ENCODE measurements at regions not wholly inside any gene's neighbourhood (a gene's known extent, or its start where the extent isn't known, plus 50 kb on each side); places are given as distances from the start of the nearest gene placed in this dataset.
"Not testable (repeated sequence)": the region's sequence is repeated elsewhere in the genome, so short reads cannot be mapped to it uniquely, and the experiment has no call there.

DNA sequence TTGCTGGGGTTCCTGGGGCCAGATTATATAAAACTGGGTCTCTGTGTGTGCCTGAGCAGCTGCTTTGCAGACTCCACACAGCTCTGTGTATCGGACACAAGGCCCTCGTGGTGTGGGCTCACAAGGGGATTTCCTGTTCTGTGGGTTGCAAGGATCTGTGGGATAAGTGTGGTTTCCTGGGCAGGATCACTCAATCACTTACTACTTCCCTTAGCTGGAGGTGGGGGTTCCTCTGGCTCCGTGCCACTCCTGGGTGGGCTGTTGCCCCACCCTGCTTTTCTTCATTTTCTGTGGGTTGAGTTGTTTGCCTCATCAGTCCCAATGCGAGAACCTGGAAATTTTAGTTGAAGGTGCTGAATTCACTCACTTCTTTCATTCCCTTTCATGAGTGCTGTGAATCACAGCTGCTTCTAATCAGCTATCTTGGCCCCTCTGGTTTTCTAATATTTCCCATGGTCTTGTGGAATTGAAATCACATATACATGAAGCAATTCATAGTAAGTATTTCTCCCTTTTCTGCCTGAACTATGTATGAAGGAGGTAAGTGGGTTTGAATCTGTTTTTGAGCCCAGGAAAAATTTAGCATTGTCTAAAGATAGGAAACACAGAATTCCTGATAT, 196.3 kb downstream of the DCDC2C start:
- DNase-seq (ENCODE audit: low read depth in 2 of 3, low spot score in 2 of 3) = no peak

DNA sequence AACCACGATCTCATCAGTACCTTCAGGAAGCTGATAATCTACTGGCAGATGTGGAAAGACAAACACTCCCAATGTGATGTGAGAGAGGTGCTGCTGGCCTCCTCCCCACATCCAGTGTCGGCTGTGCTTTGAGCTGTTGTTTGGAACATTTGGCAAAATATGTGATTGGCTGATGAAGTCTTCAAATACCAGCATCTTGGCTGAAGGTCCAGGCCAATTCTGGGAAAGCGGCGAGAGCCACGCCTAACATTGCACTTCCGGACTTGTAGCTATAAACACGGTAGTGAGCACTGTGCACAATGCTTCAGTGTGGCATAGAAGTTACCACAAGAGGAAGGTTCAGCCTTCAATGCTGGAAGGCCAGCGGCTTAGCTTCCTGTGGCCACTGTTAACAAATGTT, 198.8 kb downstream of the DCDC2C start:
- no peak for DNase-seq (ENCODE audit: low read depth in 2 of 3, low spot score in 2 of 3)

DNA sequence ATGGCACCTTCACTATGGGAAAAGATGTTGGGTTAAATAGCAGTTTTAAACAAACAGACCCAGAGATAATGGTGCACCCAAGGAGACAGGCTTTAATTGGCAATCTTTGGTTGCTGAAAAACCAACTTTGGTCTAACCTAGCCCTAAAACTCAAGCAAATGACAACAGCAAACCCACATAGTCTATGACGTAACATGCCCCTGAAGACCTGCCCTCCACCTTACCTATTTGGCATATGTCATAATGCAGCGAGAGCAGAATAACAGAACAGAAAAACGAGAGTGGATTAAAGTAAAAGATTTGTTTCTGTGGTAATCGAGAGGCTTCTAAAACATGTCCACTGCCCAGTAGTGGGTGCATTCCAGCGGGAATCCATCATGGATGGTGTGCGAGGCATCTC, 200.7 kb downstream of the DCDC2C start:
- no peak for DNase-seq (ENCODE audit: low read depth in 2 of 3, low spot score in 2 of 3)

DNA sequence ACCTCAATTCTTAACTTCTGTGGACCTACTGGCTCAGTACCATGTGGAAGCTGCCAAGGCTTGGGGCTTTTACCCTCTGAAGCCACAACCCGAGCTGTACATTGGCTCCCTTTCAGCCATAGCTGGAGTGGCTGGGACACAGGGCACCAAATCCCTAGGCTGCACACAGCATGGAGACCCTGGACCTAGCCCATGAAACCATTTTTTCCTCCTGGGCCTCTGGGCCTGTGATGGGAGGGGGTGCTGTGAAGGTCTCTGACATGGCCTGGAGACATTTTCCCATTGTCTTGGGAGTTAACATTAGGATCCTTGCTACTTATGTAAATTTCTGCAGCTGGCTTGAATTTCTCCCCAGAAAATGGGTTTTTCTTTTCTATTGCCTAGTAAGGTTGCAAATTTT, 205.1 kb downstream of the DCDC2C start:
- not testable (repeated sequence) for DNase-seq (ENCODE audit: low read depth in 2 of 3, low spot score in 2 of 3)

DNA sequence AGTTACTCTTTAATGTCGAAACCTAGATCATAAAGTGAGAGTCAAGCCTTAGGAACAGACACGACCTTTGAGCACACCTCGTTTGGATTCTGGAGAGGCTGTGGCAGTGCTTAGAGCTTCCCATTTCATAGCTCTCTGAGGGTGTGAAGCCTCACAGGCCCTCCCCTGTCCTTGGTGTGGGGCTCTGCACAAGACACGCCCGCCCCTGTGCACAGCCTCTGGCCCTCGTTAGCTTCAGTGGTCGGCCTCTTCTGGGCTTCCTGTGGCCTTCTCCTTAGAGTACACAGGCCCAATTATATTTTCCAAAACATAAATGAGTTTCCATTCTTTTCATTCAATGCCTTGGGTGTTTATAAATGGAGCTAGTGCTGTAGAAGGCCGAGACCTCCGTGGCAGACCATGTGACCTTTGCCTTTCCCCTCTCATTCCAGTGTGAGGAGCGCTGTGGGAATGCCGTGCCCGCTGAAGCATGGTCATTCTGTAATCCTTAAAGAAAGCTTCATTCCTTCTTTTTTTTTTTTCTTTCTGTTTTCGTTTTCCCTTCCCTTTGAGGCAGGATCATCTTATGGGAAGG, 208.6 kb downstream of the DCDC2C start:
- DNase-seq (ENCODE audit: low read depth in 2 of 3, low spot score in 2 of 3) = no peak

DNA sequence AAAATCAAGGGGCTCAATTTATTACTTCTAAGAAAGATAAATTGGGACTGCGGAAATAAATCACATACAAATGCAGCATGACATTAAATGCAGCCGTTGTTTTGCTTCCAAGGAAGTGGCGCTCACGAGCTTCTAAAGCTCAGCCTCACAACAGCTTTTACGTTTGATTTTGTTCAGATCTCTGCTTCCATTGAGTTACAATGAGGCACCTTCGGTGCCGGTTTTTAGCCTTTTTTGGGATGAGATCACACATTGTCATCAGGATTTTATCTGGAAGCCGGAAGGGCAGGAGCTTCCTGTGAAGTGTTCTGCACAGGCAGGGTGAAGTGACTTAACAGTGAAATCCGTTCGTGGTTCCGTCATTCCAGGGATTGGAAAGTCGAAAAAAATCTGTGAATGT, 209.8 kb downstream of the DCDC2C start:
- no peak for DNase-seq (ENCODE audit: low read depth in 2 of 3, low spot score in 2 of 3)

DNA sequence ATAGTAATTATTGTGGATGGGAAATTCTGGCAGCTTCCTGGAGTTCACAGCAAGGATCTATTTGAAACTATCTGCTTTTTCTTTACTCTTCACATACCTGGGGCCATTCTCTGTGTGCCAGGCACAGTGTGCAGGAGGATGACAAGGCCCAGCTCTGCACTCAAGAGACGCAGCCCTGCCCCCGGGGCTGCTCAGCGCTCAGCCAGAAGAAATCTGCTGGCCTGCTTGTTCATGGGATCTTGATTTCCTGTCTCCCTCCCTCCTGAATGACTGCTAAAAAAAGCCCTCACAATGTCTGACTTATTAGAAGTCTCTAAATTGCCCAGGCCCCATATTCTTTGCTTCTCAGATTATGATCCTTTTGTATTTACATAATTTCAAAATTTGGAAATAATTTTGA, 210.9 kb downstream of the DCDC2C start:
- no peak for DNase-seq (ENCODE audit: low read depth in 2 of 3, low spot score in 2 of 3)

DNA sequence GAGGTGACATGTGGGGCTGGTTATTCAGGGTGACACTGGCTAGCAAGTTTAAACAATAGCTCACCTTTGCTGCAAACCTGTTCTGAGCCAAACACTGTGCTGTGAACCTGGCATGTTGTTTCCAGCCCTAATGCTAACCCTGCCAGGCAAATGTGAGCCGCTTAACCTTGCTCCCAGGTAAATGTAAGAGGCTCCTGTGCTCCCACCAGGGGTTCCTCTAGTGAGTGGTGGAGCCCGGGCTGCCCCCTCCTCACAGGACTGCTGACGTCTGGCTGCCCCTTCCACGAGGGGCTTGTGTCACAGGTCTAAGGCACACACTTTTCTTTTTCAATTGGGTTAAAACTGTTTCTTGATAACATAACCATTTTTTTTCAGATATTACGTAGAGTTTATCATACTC, 223.7 kb downstream of the DCDC2C start:
- no peak for DNase-seq (ENCODE audit: low read depth in 2 of 3, low spot score in 2 of 3)

DNA sequence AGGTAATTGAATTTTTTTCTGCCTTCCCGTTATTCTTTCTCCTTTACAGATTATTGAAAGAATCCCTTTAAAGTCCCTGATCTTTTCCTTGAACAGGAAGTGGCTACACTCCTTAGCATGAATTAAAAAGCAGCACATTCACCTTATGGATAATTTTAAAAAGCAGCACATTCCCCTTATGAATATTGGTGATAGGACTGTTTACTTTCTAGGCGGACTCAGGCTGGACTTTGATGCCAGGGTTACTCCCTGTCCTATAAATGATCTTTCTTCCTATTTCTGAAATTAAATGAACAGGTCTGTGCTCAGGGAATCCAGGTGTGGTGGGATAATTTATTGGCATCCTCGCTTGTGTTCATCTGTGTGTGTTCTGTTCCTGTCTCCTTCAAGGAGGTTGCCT, 226.0 kb downstream of the DCDC2C start:
- no peak for DNase-seq (ENCODE audit: low read depth in 2 of 3, low spot score in 2 of 3)

DNA sequence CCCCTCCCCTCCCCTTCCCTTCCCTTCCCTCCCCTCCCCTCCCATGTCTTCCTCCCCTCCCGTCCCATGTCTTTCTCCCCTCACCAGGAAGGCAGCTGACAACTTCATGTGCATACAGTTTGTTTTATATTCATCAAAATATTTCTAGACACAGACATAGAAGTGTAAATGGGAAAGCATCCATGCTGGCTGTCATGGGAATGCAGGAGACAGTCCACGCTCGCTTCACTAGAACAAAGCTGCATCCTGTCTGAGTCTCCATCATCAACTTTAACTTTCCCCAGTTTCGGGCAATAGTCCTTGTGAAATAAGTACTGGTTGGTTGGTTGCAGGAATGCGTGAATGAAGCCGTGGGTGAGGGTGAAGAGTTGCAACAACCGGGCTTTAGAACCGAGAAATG, 226.9 kb downstream of the DCDC2C start:
- DNase-seq (ENCODE audit: low read depth in 2 of 3, low spot score in 2 of 3) = no peak

DNA sequence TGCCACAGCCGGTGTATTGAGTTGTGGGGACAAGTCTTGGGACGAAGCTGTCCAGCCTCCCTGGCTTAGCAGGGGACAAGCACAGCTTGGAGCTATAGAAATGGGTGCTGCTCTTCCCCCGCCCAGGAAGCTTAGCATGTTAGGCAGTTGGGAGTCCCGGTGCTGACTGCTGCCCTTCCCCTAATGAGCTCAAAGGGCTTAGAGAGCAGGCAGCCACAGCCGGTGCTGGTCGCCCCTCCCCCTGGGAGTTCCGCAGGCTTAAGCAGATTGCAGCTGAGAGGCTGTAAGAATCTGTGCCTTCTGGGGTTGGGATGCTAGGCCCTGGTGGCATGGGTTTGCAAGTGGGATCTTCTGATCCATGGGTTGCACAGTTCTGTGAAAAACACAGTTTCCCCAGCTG, 237.3 kb downstream of the DCDC2C start:
- no peak for DNase-seq (ENCODE audit: low read depth in 2 of 3, low spot score in 2 of 3)

DNA sequence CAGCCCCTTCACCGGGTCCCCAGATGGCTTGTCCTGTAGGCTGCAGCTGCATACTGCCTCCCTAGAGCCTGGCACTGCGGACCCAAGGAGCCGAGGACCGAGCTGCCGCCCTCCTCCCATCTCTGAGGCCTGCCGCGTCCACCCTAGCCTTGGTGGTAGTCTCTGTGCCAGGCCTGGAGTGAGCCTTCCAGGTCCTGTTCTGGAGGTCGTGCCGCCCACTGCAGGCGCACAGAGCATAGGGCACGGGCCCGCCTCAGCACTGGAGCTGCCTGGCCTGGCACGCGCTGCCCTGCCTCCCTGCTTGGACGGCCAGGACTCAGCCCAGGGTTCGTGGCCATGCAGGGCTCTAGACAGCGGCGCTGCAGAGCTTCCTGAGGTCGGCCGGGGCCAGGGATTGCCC, 239.5 kb downstream of the DCDC2C start:
- DNase-seq (ENCODE audit: low read depth in 2 of 3, low spot score in 2 of 3) = no peak

DNA sequence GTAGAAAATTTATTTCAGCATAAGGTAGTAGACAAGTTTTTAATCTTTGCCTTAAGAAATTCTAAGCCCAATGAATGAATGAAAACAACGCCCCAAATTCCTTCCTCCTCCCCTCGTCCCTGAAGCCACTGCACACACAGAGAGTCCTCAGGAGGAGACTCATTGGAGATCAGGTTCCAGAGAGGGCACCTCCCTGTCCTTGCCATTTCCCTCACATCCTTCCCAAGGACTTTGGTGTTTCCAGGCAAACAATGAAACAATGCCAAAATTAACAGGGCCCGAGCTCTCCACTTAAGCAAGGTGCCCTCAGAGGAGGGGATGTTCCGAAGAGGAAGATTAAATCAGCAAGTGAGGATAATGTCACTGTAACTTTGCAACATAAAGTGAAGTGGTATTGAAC, 240.7 kb downstream of the DCDC2C start:
- no peak for DNase-seq (ENCODE audit: low read depth in 2 of 3, low spot score in 2 of 3)

DNA sequence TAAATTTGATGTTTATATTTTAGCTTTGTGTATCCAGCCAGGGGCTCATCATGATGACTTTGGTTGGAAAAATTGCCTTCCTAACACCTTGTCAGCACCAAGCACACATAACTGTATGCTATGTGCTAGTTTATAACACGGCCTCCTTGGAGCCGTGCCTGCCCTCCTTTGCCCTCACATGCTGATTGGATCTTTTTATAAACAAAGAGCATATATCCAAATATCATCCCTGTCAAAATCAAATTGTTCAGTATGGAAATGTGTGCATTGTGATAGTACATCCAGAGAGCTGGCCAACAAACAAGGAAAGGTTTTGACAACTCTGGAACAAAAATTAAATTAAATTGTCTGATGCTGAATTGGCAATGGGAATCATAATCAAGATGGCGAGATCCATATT, 241.5 kb downstream of the DCDC2C start:
- DNase-seq (ENCODE audit: low read depth in 2 of 3, low spot score in 2 of 3) = no peak

DNA sequence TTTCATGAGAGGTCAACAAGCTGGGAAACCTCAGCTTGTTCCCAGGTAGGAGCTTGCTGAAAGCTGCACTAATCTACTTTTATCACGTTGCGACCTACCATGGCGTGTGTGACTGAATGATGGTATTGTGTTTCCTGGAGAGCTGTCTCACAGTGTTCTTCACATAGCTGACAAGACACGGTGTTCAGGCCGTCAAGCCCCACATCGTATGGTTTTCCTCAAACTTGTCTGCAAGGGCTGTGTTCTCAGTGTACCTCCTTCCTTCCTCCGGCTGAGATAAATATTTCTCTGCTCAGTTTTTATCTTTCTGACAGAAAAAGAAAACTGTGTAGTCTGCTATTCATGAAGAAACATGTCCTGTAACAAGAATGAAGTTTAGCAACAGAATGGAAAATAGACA, 244.8 kb downstream of the DCDC2C start:
- DNase-seq (ENCODE audit: low read depth in 2 of 3, low spot score in 2 of 3) = no peak

DNA sequence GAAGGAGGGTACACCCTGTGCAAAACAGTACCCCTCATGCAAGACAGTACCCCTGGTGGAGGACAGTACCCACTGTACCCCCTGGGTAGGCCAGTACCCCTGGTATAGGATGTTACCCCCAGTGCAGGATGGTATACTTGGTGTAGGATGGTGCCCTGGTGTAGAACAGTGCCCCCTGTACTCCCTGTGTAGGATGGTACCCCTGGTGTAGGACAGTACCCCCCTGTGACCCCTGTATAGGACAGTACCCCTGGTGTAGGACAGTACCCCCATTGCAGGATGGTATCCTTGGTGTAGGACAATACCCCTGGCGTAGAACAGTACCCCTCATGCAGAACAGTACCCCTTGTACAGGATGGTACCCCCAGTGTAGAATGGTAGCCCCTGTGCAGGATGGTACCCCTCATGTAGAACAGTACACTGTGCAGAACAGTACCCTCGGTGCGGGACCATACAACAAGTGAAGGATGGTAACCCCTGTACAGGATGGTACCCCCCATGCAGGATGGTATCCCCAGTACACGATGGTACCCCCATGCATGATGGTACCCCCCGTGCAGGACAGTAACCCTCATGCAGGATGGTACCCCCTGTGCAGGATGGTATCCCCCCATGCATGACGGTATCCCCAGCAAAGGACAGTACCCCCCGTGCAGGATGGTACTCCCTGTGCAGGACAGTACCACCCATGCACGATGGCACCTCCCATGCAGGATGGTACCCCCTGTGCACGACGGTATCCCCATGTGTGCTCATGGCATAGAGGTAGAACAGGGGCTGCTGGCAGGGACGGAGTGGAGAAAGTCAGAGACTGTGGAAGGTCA, 248.0 kb downstream of the DCDC2C start:
- DNase-seq (ENCODE audit: low read depth in 2 of 3, low spot score in 2 of 3) = no peak

DNA sequence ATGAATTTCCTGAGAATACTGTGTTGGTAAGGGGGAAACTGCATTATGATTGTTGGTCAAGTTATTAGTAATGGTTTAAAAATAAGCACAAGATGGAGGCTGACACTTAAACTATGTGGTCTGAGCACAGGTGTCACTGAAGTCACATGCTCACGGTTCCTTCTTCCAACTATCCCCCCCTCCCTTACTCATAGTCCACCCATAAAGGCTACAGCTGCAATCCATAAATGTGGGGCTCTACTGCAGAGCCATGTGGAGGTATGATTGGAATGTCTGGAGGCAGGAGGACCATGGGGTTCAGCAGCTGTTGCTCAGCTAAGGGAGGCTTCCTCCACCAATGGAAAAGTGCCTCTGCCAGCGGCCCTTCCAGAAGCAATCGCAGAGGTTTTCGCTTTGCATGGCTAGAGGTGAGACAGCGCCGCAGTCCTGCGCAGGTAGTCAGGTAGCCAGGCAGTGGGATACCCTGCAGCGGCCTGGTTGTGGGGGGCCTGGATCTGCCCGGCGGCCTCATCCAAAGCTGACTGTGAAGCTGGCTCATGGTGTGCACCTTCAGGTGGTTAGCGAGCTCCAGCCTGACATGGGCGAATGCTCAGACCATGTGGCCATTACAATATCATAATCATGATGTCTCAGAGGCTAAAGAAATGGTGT, 249.6 kb downstream of the DCDC2C start:
- no peak for DNase-seq (ENCODE audit: low read depth in 2 of 3, low spot score in 2 of 3)

DNA sequence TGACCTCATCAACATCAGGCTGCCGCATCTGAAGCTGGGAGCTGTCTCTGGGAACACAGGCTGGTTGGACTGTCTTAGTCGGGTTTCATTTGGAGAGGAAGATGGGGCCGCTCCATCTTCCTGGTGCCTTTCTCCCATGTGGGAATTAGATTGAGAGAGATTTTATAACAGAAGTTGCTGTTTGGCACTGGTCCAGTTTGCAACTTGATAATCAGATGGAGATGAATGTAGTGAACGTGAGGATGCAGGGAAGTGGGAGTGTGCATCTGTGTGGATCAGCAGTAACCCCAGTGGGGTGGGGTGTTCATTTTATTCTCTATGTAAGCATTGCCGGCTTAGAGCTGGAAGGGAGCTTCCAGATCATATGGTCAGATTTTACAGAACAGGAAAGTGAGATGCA, 250.9 kb downstream of the DCDC2C start:
- no peak for DNase-seq (ENCODE audit: low read depth in 2 of 3, low spot score in 2 of 3)

DNA sequence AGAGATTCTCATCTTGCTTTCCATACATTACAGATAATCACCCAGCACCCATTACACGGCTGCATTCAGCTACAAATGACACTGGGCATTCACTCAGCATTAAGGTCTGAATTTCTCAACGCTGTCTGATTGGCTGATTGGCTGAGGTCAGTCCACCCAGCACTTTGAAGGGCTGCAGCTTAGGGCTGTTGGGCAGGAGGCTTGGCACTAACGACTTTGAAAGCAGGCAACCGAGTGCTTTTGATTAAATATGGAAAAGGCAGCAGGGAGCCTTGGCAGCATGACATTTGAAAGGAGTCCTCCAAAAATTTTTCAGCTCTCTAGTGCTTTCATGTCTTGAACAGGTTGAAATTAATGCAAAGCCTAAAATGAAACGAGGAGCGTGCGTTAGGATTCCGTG, 253.0 kb downstream of the DCDC2C start:
- DNase-seq (ENCODE audit: low read depth in 2 of 3, low spot score in 2 of 3) = no peak

DNA sequence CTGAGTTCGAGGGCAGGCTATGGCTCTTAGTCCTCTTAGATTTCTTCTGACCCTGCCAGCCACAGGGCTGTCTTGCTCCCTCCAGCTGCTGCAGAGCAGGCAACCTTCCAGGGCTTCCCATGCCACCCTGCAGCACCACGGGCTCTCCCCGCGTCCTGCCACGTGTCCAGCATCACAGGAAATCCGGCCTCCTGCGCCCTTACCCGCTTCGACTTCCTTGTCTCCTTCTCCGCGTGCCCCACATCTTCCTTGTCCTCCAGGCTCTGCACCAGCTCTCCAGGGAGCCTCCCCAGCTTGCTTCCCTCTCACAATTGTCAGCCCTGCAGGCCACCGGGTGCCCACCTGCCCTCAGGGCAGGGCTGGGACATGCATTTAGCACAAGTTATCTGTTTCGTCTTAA, 253.5 kb downstream of the DCDC2C start:
- no peak for DNase-seq (ENCODE audit: low read depth in 2 of 3, low spot score in 2 of 3)

DNA sequence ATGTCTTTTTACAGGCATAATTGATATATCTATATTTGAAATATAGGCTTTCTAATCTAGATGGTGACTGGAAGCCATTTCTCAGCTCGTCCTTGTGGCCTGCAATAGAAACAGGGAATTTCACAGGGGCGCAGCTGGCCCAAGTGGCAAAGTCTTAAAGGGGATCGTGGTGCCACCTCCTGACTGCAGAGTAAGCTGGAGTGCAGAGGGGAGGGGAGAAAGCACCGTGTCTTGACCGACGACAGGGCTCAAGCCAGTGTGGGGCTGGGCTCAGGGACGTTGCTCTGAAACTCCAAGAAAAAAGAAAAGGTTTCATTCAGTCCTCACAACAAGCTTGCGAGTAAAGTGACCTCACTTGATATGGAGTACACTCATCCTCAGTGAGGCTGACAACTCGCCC, 255.1 kb downstream of the DCDC2C start:
- DNase-seq (ENCODE audit: low read depth in 2 of 3, low spot score in 2 of 3) = no peak

DNA sequence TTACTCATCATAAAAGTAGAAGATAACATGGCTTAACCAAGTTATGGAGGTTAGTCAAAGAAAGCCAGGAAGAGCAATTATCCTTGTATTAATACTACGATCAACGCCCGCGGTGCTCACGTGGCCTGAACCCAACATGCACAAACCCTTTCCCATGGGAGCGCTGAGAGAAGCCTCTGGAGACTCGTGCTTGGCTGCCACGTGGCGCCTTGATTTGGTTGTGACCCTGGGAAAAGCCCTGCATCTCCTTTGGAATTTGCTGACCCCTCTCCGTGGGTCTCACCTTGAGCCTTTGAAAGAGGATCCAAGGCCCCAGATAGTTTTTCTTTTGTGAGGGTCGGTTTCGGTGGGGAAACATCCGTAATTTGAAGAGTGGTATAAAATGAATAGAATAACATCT, 255.6 kb downstream of the DCDC2C start:
- no peak for DNase-seq (ENCODE audit: low read depth in 2 of 3, low spot score in 2 of 3)
